OCI-LY3 (cell line): ENCODE measurements at regions not wholly inside any gene's neighbourhood (a gene's known extent, or its start where the extent isn't known, plus 50 kb on each side); places are given as distances from the start of the nearest gene placed in this dataset.

Experiments used
- H2AFZ ChIP-seq: fragments of 200-600, 300-600 bp; shearing (Covaris generic); 2 replicates; pipeline ENCODE4 v1.6.0; 2014; ENCODE audit warnings: antibody characterized with exemption, low read depth, low read length
- H3K27ac ChIP-seq: fragments of 200-600, 300-600 bp; sonication (generic); 2 replicates; pipeline ENCODE4 v1.5.1; 2014; ENCODE audit warnings: mild to moderate bottlenecking, low read length, moderate library complexity, mixed read lengths
- H3K27me3 ChIP-seq: fragments of 200-600, 300-600 bp; sonication (generic); 2 replicates; pipeline ENCODE4 v1.6.1; 2014; ENCODE audit warnings: low read depth, low read length, mixed read lengths
- H3K36me3 ChIP-seq: fragments of 200-600, 300-600 bp; sonication (generic); replicated peaks from 2 replicates; pipeline ENCODE3; 2014; ENCODE audit warnings: low read depth, low read length, mixed read lengths
- H3K4me1 ChIP-seq: fragments of 300-600, 200-600 bp; sonication (generic); 2 replicates; pipeline ENCODE4 v1.6.1; 2014; ENCODE audit warnings: low read length, mixed read lengths
- H3K4me2 ChIP-seq: fragments of 200-600, 300-600 bp; sonication (generic); 2 replicates; pipeline ENCODE4 v1.6.1; 2014; ENCODE audit warnings: low read length, mixed read lengths
- H3K4me3 ChIP-seq: fragments of 300-600, 200-600 bp; sonication (generic); 2 replicates; pipeline ENCODE4 v1.5.1; 2014; ENCODE audit warnings: antibody characterized with exemption, mild to moderate bottlenecking, low read length, moderate library complexity
- H3K79me2 ChIP-seq: fragments of 300-600, 200-600 bp; shearing (Covaris generic); 2 replicates; pipeline ENCODE4 v1.6.1; 2014; ENCODE audit warnings: mild to moderate bottlenecking, low read length, mixed read lengths
- H3K9ac ChIP-seq: fragments of 300-600, 200-600 bp; shearing (Covaris generic); 2 replicates; pipeline ENCODE4 v1.6.0; 2014; ENCODE audit warnings: mild to moderate bottlenecking, low read length, moderate library complexity
- H3K9me3 ChIP-seq: fragments of 200-600, 300-600 bp; shearing (Covaris generic); 2 replicates; pipeline ENCODE4 v1.6.1; 2014; ENCODE audit warnings: low read length, mixed read lengths; ENCODE audit not compliant: insufficient read depth
- H4K20me1 ChIP-seq: fragments of 200-600, 300-600 bp; sonication (generic); 2 replicates; pipeline ENCODE4 v1.6.1; 2016; ENCODE audit warnings: low read length, mixed read lengths; ENCODE audit not compliant: insufficient read depth
- CTCF ChIP-seq: fragments of 200-600, 300-600 bp; sonication (generic); IDR thresholded peaks from 2 replicates; pipeline ENCODE4 v1.5.1; 2014; ENCODE audit warnings: antibody characterized with exemption, low read length, low read depth
- EZH2phosphoT487 ChIP-seq: fragments of 200-600 bp; shearing (Covaris generic); IDR thresholded peaks from 2 replicates; pipeline ENCODE4 v1.6.1; 2018; ENCODE audit warnings: antibody characterized with exemption, mixed run types, low read depth

- H3K27me3 ChIP-seq: no peaks in the 10 kb centered on the region
- no peak overlapping the region for H3K4me2 ChIP-seq
- no peaks in the 10 kb centered on the region for H4K20me1 ChIP-seq
- no peaks in the 10 kb centered on the region for H3K4me1 ChIP-seq
- no peaks in the 10 kb centered on the region for H3K9me3 ChIP-seq
- H2AFZ ChIP-seq: no peak overlapping the region
- H3K9ac ChIP-seq: no peak overlapping the region
- no peaks in the 10 kb centered on the region for H3K36me3 ChIP-seq
- TF ChIP-seq EZH2phosphoT487 (no peak), CTCF (no peak)
- no peaks in the 10 kb centered on the region for H3K79me2 ChIP-seq
- H3K4me3 ChIP-seq: no peak overlapping the region
- no peak overlapping the region for H3K27ac ChIP-seq
Measured at GRCh38 chr4:111678479-111678878, 466.8 kb upstream of the FAM241A start.

DNA sequence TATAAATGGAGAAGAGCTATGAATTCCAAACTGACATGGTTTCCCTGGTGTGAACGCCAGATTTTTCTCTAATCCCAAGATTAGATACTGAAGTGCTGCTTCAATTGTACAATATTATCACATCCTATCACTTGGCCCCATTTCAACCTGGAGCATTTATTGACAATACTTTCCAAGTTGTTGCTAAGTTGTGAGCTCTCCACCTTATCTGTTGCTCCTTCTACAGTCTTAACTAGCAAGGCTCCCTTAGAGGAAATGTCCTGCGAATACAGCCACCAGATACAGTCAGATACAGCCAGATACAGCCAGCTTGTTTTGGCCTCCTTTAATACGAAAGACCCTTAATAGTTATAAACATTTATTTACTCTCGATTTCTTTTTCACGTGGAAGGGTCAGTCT, 466.3 kb upstream of the FAM241A start:
- Histone ChIP-seq H2AFZ (no peak overlapping the region), H3K4me3 (no peak overlapping the region), H3K9me3 (no peaks in the 10 kb centered on the region), H3K9ac (no peak overlapping the region), H3K79me2 (no peaks in the 10 kb centered on the region), H3K4me1 (no peaks in the 10 kb centered on the region), H3K27me3 (no peaks in the 10 kb centered on the region), H3K36me3 (no peaks in the 10 kb centered on the region), H3K27ac (no peak overlapping the region), H4K20me1 (no peaks in the 10 kb centered on the region), H3K4me2 (no peak overlapping the region)
- TF ChIP-seq CTCF: no peak
- no peak for TF ChIP-seq EZH2phosphoT487

GRCh38 chr4:111681270-111681669, 464.0 kb upstream of the FAM241A start:
- Histone ChIP-seq H2AFZ (no peak overlapping the region), H3K4me1 (no peaks in the 10 kb centered on the region), H3K9ac (no peak overlapping the region), H3K79me2 (no peaks in the 10 kb centered on the region), H4K20me1 (no peaks in the 10 kb centered on the region), H3K27ac (no peak overlapping the region), H3K4me2 (no peak overlapping the region), H3K9me3 (no peaks in the 10 kb centered on the region), H3K27me3 (no peaks in the 10 kb centered on the region), H3K4me3 (no peak overlapping the region), H3K36me3 (no peaks in the 10 kb centered on the region)
- no peak for TF ChIP-seq CTCF

DNA sequence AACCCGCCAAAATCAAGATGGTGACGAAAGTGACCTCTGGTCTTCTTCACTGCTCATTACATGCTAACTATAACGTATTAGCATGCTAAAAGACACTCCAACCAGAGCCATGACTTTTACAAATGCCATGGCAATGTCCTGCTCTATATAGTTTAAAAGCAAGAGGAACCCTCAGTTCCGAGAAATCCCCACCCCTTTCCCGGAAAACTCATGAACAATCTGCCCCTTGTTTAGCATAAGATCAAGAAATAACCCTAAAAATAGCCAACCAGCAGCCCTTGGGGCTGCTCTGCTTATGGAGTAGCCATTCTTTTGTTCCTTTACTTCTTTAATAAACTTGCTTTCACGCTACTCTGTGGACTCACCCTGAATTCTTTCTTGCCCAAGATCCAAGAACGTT, 463.5 kb upstream of the FAM241A start:
- Histone ChIP-seq H3K9ac (no peak overlapping the region), H3K36me3 (no peaks in the 10 kb centered on the region), H3K27ac (no peak overlapping the region), H3K27me3 (no peaks in the 10 kb centered on the region), H4K20me1 (no peaks in the 10 kb centered on the region), H2AFZ (no peak overlapping the region), H3K9me3 (no peaks in the 10 kb centered on the region), H3K4me2 (no peak overlapping the region), H3K4me3 (no peak overlapping the region), H3K4me1 (no peaks in the 10 kb centered on the region), H3K79me2 (no peaks in the 10 kb centered on the region)
- no peak for TF ChIP-seq EZH2phosphoT487
- no peak for TF ChIP-seq CTCF
